ENCODE measurements at regions not wholly inside any gene's neighbourhood (a gene's known extent, or its start where the extent isn't known, plus 50 kb on each side); places are given as distances from the start of the nearest gene placed in this dataset.

GRCh38 chr18:29259838-29260237, 1082.9 kb upstream of the CDH2 start:
- H3K27ac ChIP-seq (replicated peaks) = no peak overlapping the region
- no peak for DNase-seq (ENCODE audit: low read depth in 1 of 2, low spot score in 1 of 2)
- no peaks in the 10 kb centered on the region for H3K27me3 ChIP-seq (ENCODE audit: insufficient read depth, poor library complexity, severe bottlenecking)
- H3K4me3 ChIP-seq (replicated peaks; ENCODE audit: insufficient read depth, low read length) = no peak overlapping the region
- TF ChIP-seq CTCF (IDR thresholded peaks at IDR 0.05; ENCODE audit: insufficient read depth, low read length) (no peak), REST (IDR thresholded peaks at IDR 0.05; ENCODE audit: insufficient replicate concordance, low read depth) (no peak), GABPA (IDR thresholded peaks at IDR 0.05; ENCODE audit: low read depth) (no peak), POLR2AphosphoS5 (IDR thresholded peaks at IDR 0.05; ENCODE audit: low read depth) (no peak), SPI1 (IDR thresholded peaks at IDR 0.05; ENCODE audit: borderline replicate concordance, low read depth) (no peak)

- TF ChIP-seq CTCF (IDR thresholded peaks at IDR 0.05; ENCODE audit: insufficient read depth, low read length) = no peak
- TF ChIP-seq GABPA (IDR thresholded peaks at IDR 0.05; ENCODE audit: low read depth) = no peak
- no peak for TF ChIP-seq REST (IDR thresholded peaks at IDR 0.05; ENCODE audit: insufficient replicate concordance, low read depth)
- no peak for TF ChIP-seq SPI1 (IDR thresholded peaks at IDR 0.05; ENCODE audit: borderline replicate concordance, low read depth)
- TF ChIP-seq POLR2AphosphoS5 (IDR thresholded peaks at IDR 0.05; ENCODE audit: low read depth) = no peak
- Histone ChIP-seq H3K4me3 (replicated peaks; ENCODE audit: insufficient read depth, low read length) (no peak overlapping the region), H3K27ac (replicated peaks) (no peak overlapping the region), H3K27me3 (ENCODE audit: insufficient read depth, poor library complexity, severe bottlenecking) (no peaks in the 10 kb centered on the region)
- no peak for DNase-seq (ENCODE audit: low read depth in 1 of 2, low spot score in 1 of 2)
Measured at GRCh38 chr18:29254123-29254522, 1077.2 kb upstream of the CDH2 start.

- no peak for TF ChIP-seq SPI1 (IDR thresholded peaks at IDR 0.05; ENCODE audit: borderline replicate concordance, low read depth)
- no peak for TF ChIP-seq POLR2AphosphoS5 (IDR thresholded peaks at IDR 0.05; ENCODE audit: low read depth)
- TF ChIP-seq REST (IDR thresholded peaks at IDR 0.05; ENCODE audit: insufficient replicate concordance, low read depth) = no peak
- TF ChIP-seq CTCF (IDR thresholded peaks at IDR 0.05; ENCODE audit: insufficient read depth, low read length) = no peak
- no peak for TF ChIP-seq GABPA (IDR thresholded peaks at IDR 0.05; ENCODE audit: low read depth)
- DNase-seq (ENCODE audit: low read depth in 1 of 2, low spot score in 1 of 2) = no peak
- Histone ChIP-seq H3K27ac (replicated peaks) (no peak overlapping the region), H3K27me3 (ENCODE audit: insufficient read depth, poor library complexity, severe bottlenecking) (no peaks in the 10 kb centered on the region), H3K4me3 (replicated peaks; ENCODE audit: insufficient read depth, low read length) (no peak overlapping the region)
Measured at GRCh38 chr18:29251681-29252080, 1074.8 kb upstream of the CDH2 start.
